ENCODE measurements at regions not wholly inside any gene's neighbourhood (a gene's known extent, or its start where the extent isn't known, plus 50 kb on each side); places are given as distances from the start of the nearest gene placed in this dataset.

- no peak for FAIRE-seq
These were observed 64.9 kb upstream of the POLG start for GRCh38 chr15:89399238-89400115.

GRCh38 chr15:89398896-89399237 is 64.2 kb upstream of the POLG start:
- no peak for FAIRE-seq

- FAIRE-seq, result no peak
These were observed 63.0 kb upstream of the POLG start for GRCh38 chr15:89397653-89398023.

- no peak for FAIRE-seq
These were observed 62.4 kb upstream of the POLG start for GRCh38 chr15:89396723-89397652.

- FAIRE-seq, result no peak
These were observed 61.4 kb upstream of the POLG start for GRCh38 chr15:89395996-89396395.

GRCh38 chr15:89395461-89395871 is 60.8 kb upstream of the POLG start:
- no peak for FAIRE-seq

- FAIRE-seq, result no peak
These were observed 60.4 kb upstream of the POLG start for GRCh38 chr15:89395031-89395430.

- FAIRE-seq, result no peak
These were observed 58.4 kb upstream of the POLG start for GRCh38 chr15:89393056-89393455.

GRCh38 chr15:89391685-89392257 is 57.1 kb upstream of the POLG start:
- FAIRE-seq, result no peak

DNA sequence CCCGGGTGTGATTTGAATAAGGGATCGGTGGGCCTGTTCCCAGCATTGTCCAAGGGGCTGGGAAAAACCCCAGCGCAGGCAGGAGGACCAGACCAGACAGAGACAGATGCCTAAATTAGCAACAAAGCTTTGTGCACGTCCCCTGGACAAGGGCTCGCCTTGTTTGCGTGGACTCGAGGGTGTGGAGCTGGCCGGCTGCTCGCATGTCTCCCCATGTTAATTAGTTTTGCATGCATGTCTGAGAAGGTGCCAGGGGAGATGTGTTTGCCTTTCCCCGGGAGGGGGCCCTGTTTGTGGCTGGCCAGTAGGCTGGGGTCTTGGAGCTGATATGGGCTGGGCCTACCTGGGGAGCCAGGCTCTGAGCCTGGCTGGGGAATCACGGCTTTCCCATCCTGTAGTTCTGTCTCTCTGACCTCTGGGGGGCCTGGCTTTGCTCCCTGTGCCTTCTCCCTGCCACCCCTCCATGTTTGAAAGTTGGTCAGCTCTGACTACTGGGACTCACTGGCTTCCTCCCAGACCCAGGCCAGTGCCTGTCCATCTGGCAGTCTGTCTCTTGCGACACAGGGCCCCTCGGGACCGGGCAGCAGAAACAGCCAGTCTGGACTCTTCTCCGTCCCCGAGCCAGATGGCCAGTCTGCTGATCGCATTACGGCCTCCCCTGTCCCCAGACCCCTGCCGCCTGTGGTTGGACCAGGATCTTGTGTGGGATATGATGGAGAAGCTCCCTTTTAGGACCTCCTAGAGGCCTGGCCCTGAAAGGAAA is 55.4 kb upstream of the POLG start:
- no peak for FAIRE-seq

DNA sequence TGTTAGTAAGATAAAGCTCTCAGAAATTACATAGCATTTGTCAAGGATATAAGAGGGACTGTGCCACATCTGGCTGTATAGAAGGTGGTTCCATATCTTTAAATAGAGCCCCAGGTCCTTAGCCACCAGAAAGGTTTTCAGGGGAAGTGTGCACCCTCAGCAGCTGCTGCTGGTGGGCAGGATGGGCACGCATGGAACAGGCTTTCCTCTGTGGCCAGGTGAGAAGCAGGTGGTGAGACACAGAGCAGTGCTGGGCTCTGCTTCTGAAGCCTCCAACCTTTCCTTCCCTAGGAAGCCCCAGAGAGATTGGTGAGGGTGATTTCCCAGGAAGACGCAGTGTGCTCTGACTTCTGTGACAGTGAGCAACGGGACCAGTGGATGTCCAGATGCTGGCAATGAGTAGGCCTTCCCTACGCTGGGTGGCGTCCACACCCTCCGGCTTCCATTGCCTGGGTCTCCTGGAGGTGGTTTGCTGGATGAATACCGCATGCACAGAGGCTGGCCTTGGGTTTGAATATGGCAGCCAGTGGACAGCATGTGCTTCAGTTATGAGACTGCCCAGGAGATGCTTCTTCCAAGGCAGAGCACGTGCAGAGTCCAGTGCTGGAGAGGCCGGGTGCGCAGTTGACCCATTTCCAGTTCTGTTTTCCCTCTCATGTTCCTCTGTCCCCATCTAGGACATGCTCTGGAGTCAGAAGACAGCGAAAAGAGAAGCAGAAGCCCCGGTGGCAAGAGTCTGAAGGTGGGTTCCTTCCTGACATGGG is 52.7 kb upstream of the POLG start:
- no peak for FAIRE-seq

DNA sequence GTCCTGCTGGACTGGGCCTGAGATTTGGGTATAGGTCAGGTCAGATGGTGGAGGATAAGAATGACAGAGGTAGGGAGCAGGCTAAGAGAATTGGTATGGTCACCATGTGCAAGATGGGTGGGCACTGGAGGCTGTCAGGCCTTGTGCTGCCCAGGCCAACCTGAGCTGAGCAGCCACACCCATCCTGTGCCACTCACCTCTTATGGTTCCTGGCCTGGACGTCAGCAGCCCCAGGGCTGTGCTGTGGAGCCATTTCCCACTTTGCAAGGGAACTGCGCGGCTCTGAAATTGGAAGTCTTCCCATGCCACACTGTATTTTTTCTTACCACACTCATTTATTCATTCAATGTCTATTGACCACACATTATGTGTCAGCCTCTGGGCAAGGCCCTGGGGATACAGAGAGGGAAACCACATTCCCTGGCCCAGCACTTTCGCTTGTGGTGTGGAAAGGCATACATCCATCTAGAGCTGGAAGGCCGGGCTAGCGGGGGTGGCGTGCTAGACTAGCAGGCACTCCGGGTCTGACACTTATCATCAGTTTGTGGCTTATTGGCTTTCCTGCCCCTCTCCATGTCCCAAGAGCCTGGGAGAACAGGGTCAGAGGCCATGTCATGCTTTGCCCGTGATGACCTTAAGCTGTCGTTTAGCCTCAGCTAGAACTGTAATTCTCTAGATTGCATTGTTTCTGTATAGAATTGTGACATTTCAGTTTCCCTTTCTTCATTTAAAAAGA is 51.1 kb upstream of the POLG start:
- no peak for FAIRE-seq
